Epithelial cell of esophagus (primary cell): ENCODE measurements at regions not wholly inside any gene's neighbourhood (a gene's known extent, or its start where the extent isn't known, plus 50 kb on each side); places are given as distances from the start of the nearest gene placed in this dataset.

Experiments used
- DNase-seq: peaks from one replicate; pipeline ENCODE4 v3.0.0; 2010; ENCODE audit warnings: low read depth
- H3K4me3 ChIP-seq: 2 replicates; pipeline ENCODE4 v1.5.1; 2011; ENCODE audit warnings: mild to moderate bottlenecking, low read length, control low read depth
- TF ChIP-seq, protein P1 (sequence below): IDR thresholded peaks from 2 replicates; pipeline ENCODE4 v1.5.1; 2011; ENCODE audit warnings: low read depth, mild to moderate bottlenecking, low read length, control low read depth, inconsistent platforms; ENCODE audit not compliant: insufficient read depth; ENCODE audit errors: missing control alignments

DNA sequence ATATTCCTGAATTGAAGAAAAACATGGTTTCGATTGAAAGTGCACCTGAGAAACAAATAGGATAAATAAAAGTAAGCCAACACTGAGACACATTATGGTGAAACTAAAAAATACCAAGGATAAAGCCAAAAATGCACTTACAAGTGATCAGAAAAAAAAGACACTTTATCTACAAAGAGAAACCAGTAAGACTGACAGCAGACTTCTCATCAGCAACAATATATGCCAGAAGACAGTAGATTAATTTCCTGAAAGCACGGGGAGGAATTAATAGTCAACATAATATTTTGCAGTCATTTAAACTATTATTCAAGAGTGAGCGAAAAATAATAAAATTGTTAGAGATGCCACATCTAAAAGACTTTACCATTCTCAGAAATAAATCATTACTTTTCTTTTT lies 172.7 kb upstream of the MAST4 start:
- no peak overlapping the region for H3K4me3 ChIP-seq
- no peak for DNase-seq
- TF ChIP-seq, protein P1, sequence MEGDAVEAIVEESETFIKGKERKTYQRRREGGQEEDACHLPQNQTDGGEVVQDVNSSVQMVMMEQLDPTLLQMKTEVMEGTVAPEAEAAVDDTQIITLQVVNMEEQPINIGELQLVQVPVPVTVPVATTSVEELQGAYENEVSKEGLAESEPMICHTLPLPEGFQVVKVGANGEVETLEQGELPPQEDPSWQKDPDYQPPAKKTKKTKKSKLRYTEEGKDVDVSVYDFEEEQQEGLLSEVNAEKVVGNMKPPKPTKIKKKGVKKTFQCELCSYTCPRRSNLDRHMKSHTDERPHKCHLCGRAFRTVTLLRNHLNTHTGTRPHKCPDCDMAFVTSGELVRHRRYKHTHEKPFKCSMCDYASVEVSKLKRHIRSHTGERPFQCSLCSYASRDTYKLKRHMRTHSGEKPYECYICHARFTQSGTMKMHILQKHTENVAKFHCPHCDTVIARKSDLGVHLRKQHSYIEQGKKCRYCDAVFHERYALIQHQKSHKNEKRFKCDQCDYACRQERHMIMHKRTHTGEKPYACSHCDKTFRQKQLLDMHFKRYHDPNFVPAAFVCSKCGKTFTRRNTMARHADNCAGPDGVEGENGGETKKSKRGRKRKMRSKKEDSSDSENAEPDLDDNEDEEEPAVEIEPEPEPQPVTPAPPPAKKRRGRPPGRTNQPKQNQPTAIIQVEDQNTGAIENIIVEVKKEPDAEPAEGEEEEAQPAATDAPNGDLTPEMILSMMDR = no peak

DNA sequence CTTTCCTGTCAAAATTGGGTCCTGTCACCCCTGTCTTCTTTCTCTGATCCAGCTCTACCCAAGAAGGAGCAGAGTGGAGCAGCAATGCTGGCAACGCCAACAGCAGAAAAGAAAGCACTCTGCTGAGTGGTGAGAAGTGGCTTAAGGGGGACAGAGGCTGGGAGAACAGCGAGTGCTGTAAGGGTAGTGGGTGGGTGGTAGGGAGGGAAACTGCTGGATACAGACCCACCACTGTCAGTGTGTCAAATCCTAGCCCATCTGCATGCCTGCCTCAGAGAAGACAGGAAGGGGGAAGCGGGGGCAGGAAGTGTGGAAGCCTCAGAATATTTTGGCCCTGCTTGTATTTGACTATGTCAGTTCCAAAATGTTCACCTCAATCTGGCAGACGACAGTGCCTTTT lies 170.4 kb upstream of the MAST4 start:
- TF ChIP-seq, protein P1 = no peak
- H3K4me3 ChIP-seq = no peak overlapping the region
- DNase-seq = no peak

DNA sequence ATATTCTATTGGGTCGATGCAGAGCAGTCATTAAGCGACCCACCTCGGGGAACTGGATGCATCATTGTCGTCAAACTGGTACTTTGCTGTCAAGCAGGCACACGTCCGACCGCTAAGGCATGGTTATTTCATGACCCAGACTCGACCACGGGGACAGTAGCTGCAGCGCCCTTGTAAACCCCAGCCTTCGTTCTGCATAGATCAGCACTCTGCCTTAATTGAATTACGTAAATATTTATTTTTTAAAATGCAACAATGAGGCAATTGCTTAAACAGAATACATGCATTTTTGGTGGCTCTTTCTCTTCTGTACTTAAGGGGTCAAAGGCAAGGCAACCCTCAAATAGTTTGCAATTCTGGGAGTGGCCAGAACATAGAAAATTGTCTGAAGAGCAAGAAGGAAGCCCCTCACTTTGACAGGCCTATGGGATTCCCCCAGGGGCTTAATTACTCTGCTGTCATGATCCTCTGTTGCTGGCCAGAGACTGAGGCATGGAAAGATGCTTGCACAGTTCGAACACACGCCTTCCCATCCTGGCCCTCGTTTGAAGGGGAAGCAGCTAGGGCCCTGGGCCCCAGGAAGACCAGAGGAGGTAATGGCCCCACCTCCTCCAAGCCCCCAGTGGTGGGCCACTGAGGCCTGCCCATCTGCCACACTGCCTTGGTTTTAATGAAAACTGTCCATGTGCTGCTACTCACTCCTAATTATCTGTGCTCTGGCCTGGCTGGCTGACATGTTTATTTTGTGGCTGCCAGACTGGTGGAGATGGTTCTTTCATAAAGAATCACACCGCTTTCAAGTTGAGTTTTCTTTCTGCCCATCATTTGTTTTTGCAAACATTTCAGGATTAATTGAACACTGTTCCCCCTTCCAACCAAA lies 169.7 kb upstream of the MAST4 start:
- DNase-seq = peak; percentile 18
- TF ChIP-seq, protein P1 = no peak
- H3K4me3 ChIP-seq = no peak overlapping the region

DNA sequence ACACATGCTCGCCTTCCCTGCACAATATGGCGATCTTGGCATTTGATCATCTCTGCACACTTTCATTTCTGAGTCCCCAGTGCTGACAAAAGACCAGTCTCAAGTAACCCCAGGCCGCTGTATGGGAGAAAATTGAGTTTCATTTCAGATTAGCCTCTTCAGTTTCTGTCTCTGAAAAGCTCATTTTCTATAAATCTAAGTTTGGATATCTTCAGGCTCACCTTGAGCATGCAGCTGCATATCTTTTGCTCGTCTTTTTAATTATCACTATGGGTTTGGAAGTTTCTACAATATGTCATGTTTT lies 169.1 kb upstream of the MAST4 start:
- DNase-seq = no peak
- H3K4me3 ChIP-seq = no peak overlapping the region
- TF ChIP-seq, protein P1 = no peak

DNA sequence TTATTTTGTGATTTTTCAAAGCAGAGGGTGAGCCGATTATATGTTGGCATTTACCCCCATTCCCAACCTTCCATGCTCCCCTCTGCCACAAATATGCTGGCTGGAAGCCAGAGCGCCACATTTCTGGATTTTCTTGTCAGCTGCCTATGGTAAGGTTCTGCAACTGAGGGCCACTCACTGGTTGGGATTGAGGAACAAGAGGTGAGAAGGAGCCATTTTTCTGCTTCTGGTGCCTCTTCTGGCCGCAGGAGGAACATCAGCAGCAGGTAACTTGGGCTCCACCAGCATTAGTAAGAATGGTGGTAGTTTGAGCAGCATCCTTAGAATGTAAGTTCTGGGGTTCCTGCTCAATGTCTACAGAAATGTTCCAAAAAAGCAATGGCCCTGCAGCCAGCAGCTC lies 159.5 kb upstream of the MAST4 start:
- peak; percentile 37 for DNase-seq
- H3K4me3 ChIP-seq = no peak overlapping the region
- TF ChIP-seq, protein P1 = peak; percentile 62

DNA sequence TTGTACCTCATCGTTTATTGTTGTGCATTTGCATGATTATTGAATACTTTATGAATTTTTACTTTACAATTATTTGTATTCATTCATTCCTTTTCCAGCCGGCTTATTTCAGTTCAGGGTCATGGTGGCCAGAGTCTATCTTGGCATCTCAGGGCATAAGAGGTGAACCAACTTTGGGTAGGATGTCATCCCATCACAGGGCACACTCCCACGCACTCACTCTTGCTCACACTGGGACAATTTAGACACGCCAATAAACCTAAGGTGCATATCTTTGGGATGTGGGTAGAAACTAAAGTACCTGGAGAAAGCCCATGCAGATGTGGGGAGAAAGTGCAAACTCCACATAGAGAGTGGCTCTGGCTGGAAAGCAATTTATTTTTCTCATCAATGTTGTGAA lies 158.1 kb upstream of the MAST4 start:
- no peak for DNase-seq
- TF ChIP-seq, protein P1 = no peak
- H3K4me3 ChIP-seq = no peak overlapping the region

DNA sequence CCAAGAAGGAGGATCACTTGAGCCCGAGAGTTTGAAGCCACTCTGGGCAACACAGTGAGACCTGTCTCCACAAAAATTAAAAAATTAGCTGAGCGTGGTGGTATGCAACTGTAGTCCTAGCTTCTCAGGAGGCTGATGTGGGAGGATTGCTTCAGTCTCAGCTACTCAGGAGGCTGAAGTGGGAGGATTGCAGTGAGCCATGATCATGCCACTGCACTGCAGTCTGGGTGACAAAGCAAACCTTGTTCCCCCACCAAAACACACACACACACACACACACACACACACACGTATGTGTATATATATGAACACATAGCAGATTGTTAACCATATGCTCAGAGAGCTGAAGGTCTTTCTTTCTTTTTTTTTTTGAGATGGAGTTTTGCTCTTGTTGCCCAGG lies 157.5 kb upstream of the MAST4 start:
- no peak overlapping the region for H3K4me3 ChIP-seq
- TF ChIP-seq, protein P1 = no peak
- no peak for DNase-seq
